HG03066 (cell line): ENCODE measurements at regions not wholly inside any gene's neighbourhood (a gene's known extent, or its start where the extent isn't known, plus 50 kb on each side); places are given as distances from the start of the nearest gene placed in this dataset.

ENCODE experiments used
- ATAC-seq: cut with Tn5 transposase; IDR thresholded peaks from one replicate; pipeline ENCODE4 v1.9.1; 2021; ENCODE audit warnings: low read depth; ENCODE audit not compliant: unreplicated experiment

DNA sequence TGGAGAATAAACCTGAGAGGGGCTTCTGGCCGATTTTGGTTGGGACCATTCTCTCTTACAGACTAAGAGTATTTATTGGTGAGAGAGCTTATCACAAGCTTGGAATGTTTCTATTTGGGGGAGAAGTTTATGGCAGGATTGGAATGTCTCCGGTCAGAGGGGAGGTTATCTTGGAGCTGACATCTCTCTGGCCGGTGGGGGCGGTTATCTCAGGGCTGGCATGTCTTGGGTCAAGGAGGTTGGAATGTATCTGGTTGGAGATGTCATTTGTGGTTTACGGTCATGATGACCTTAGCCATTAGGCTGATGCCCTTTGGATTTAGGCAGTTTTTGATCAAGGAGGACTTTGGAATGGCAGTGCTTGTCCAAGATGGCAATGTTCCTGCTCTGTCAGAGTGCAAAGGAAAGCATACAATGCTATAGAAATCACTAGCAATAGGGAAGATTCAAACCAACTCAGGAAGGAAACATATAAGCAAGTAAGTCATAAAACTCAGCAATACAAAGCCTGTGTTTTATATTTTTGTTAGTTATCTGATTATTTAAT, 362.4 kb upstream of the LRATD1 start:
- ATAC-seq, result no peak

GRCh38 chr2:14272396-14273075, 360.0 kb upstream of the LRATD1 start:
- no peak for ATAC-seq

DNA sequence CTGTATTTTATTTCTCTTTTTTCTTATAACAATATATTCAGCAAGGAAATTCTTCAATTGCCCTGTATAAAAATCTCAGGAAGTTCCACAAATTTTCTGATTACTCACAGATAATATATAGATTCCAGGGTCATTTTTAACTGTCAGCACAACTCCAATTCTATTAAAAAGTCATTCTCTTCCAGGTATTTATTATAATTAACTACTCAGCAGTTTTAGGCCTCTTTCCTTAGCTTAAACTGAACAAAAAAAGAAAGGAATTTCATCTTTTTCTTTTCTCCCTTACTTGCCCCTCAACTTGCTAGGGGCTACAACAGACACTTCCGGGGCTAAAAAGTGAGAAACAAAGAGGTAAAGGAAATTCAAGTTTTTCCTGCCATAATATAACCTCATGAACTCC, 358.9 kb upstream of the LRATD1 start:
- no peak for ATAC-seq

- ATAC-seq, result no peak
Observed at GRCh38 chr2:14284244-14284643, 348.3 kb upstream of the LRATD1 start.

GRCh38 chr2:14285812-14286211, 346.7 kb upstream of the LRATD1 start:
- ATAC-seq, result no peak

DNA sequence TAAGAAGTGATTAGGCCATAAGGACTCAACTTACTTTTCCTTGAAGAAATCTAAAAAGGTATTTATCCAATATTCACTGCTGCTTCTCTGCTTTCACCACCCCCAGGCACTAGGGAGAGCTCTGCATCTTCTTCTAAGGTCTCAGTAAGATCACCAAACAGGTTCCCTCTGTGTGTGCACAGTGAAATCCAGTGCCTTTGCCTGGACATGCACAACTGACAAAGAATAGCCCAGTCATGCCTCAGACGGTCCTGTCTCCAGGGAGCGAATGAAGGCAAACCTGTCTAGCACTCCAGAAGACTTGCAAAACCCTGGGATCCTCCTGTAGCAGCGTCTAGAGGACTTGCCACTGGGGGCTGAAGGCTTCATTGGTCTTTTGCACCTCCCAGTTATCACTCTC, 344.5 kb upstream of the LRATD1 start:
- no peak for ATAC-seq

GRCh38 chr2:14292964-14293363, 339.6 kb upstream of the LRATD1 start:
- ATAC-seq, result no peak

DNA sequence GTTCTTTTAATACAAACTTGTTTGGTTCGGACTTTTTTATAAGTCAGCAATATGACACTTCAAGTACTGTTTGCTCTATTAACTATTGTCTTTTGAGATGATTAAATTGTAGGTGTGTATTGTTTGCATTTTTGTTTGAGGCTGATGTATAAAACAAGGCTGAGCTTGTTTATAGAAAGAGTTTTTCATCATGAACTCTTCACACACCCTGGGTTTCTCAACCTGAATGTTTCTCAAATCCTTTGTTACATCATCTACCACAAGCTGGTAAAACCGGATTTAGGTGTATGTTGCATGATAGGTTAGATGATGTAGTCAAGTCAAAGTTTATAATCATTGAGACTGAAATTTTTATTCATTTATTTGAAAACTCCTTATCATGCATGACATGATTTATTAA, 335.2 kb upstream of the LRATD1 start:
- ATAC-seq, result no peak

GRCh38 chr2:14297906-14298305, 334.6 kb upstream of the LRATD1 start:
- no peak for ATAC-seq

GRCh38 chr2:14301331-14301730, 331.2 kb upstream of the LRATD1 start:
- ATAC-seq, result no peak

DNA sequence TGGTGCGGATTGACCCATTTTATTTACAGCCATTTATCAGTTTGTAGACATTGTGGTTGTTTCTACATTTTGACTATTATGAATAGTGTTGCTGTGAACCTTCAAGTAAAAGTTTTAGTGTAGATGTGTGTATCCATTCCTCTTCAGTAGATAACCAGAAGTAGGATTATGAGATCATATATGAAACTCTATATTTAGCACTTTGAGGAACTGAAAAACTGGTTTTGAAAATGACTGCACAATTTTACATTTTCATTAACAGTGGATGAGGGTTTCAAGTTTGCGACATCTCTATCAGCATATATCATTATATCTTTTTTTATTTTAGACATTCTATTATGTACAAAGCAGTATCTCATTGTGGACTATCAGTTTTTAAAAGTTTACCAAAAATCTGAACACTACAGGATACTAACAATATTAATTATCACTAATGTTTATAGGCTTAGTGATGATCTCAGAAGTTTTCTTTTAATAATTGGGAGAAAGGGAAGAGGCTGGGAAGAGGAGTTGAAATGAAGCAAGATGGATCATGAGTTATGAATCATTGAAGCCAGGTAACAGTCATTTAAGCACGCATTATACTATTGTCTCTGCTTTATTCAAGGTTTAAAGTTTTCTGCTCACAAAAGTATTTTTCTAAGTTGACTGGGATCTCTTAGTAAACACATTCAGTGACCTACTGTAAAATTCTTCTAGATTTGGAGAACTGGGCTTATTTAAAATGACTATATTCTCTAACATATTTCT, 329.0 kb upstream of the LRATD1 start:
- peak; percentile 82 for ATAC-seq

- no peak for ATAC-seq
Observed at GRCh38 chr2:14304326-14304725, 328.2 kb upstream of the LRATD1 start.

DNA sequence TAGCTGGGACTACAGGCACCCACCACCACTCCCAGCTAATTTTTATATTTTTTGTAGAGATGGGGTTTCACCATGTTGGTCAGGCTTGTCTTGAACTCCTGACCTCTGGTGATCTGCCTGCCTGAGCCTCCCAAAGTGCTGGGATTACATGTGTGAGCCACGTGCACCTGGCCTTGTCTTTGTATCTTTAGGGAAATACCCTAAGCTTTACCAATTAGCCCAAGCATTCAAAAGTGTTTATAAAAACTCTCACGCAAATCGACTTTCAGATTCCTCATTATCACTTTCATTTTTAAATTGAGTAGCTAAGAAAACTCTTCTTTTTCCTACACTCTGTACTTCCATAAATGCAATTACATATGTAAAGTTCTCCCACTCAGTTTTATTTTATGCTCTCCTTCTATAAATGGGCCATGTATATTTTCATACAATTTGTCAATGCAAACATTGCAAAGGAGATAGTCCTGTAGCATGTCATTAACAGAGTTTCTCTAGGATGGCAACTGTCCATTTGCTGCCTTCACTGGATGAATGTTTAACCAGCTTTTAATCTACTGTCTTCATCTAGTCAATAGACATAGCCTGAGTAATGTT, 326.2 kb upstream of the LRATD1 start:
- peak; percentile 58 for ATAC-seq

DNA sequence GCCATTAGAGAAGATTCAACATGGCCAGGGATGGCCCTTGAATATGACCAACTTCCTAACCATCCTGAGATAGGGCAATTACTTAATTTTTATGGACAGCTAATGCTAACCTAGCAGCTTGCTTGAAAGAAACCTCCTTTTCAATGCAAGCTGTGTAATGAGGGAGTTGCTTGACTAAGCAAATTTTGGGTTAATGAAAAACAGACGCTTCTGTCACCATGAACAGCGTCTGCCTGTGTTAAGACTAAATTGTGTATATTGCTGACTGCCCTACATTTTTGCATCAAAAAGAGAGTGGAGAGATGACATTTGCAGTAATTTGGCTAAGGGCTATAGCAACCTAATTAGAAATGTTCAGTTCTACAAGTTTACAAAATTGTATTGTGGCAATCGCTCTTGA, 319.2 kb upstream of the LRATD1 start:
- no peak for ATAC-seq

DNA sequence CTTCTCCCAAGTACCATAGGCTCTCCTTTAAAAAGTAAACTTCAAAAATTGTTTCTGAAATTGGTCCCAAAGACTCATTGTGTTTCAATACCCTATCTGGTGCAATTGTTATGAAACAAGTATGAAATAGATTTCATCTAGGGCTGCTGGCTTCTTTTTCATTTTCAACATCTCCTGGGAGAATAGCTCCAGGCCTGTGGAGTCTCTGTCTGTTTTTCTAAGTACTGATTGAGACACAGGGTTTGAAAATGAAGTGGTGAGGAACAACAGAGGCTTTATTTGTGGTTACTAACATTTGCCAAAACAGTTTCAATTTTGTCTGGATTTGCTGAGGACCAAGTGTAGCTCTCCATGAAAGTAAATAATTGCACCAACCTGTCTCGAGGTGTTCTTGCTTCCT, 315.9 kb upstream of the LRATD1 start:
- ATAC-seq, result no peak

DNA sequence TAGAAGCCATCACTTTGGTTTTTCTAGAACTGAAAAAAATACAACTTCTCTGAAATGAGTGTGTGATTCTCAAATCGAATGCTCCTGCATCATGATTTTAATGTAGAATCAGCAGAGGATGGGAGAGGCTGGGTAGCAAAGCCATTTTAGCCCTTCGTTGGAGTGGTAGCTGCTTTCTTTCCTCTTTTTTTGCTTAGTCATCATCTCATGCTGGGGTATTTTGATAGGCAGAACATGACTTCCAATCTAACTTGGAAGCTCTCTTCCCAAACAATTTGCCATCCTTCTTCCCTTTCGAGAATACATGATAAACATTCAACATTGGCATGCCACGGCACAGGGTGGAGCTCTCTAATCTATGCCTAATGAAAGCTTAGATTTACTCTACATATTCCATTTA, 311.2 kb upstream of the LRATD1 start:
- no peak for ATAC-seq

DNA sequence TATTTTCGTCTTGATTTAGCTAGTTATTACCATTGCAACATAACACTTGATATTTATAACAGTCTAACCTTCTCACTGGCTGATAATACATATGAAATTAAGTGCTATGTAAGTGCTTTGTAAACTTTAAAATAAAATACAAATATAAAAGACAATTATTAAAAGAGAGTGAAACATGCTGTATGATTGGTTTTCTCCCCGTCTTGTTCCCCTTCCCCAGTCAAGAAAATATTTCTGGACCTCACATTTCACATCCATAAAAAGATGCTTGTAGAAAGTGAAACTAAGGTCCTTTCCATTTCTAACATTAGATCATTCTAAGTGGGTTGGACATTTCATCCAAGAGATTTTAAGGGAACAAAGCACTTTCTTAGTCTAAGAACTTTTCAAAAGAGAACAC, 310.2 kb upstream of the LRATD1 start:
- ATAC-seq, result no peak

- ATAC-seq, result no peak
Observed at GRCh38 chr2:14324308-14324707, 308.2 kb upstream of the LRATD1 start.

- ATAC-seq, result no peak
Observed at GRCh38 chr2:14330884-14331283, 301.6 kb upstream of the LRATD1 start.

GRCh38 chr2:14336759-14337382, 295.6 kb upstream of the LRATD1 start:
- ATAC-seq, result no peak

DNA sequence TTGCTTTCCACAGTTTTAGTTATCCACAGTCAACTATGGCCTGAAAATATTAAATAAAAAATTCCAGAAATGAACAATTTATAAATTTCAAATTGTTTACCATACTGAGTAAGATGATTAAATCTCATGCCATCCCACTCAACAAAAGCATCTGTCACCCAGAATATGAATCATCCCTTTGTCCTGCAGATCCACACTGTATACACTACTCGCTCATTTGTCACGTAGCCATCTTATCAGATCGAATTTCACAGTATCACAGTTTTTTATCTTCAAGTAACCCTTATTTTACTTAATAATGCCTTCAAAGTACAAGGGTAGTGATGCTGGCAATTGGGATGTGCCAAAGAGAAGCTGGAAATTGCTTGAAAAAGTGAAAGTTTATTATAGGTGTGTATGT, 291.8 kb upstream of the LRATD1 start:
- no peak for ATAC-seq
